ENCODE measurements at regions not wholly inside any gene's neighbourhood (a gene's known extent, or its start where the extent isn't known, plus 50 kb on each side); places are given as distances from the start of the nearest gene placed in this dataset.

DNA sequence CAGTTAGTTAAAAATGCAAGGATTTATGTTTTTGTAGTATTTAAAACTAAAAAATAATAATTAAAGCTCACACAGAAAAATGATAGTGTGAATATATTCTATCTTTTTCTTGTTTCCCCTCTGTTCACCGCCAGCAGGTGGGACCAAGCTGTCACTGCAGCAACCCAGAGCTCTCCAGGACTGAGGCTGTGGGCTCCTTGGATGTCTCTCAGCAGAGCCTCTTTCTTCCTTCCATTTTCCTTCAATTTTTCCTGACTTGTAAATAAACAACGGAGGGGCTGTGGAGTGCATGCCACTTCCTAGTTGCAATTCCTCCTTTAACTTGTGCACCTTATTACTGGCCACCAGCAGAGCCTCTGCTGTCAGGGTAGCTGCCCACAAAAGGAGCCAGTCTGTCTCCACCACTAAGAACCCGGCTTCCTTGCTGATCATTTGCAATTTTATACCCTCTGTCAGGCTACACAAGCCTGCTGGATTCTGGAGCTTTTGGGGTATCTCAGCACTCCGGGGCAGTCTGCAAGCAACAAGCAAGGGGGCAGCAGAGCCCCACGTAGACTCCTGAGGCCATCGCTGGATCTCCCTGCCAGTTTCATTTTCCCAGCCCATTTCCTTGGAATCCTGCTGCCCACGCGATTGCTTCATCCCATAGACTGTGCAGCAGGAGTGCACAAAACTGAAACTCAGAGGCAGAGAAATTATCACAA lies 1467.4 kb downstream of the C4orf33 start (continued):
- no peak for TF ChIP-seq NFE2L2 (IDR thresholded peaks at IDR 0.05; ENCODE audit: low read depth, low read length)

DNA sequence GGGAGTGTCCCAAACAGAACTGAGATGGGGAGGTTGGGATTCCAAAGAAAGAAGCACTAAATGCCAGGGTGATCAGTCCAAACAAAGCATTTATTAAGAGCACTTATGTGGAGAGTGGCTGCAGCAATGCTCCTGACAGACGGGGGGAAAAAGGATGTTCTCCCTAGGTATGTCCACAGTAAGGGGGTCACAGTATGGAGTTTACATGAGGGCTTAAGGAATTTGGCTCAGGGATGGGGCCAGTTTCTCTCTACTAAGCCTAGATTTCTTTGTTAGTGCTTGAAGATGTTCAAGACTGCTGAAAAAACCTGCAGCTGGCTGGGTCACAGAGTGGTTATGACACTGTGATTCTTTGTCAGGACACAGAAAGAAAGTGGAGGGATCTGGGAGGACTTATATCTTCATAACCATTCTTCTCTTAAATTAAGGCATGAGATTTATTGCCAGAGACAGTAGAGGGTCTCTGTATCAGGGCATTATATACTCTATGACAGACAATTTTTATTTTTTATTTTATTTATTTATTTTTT lies 1468.0 kb downstream of the C4orf33 start:
- intact Hi-C loops (cut with micrococcal nuclease): loop anchor here (5.0 kb wide), 1 partner anchor 207 kb away; no protein-coding TSS in a partner anchor

More for the DNA sequence above, 1468.0 kb downstream of the C4orf33 start:
- POLR2A ChIA-PET (ENCODE audit: unreplicated experiment): no interaction called here
- dilution Hi-C loops (cut with HindIII; ENCODE audit: low sequenced_read_pairs, unreplicated experiment) (no loop called here), in situ Hi-C loops (cut with MboI; ENCODE audit: low sequenced_read_pairs) (no loop called here)
- no peaks in the 10 kb centered on the region for H3K27me3 ChIP-seq (ENCODE audit: control insufficient read depth, insufficient read depth, low read length)
- peak overlapping the region; percentile 92 for H3K4me2 ChIP-seq (ENCODE audit: low read depth, low read length)
- H3K23ac ChIP-seq (ENCODE audit: low read depth, low read length): no peak overlapping the region
- H3K79me1 ChIP-seq (ENCODE audit: low read depth in 1 of 2, low read length in 2 of 2): no peaks in the 10 kb centered on the region
- no CpG with 5 or more reads among the region's 1 CpG for WGBS, 2 experiments (ENCODE audit: extremely low coverage in 2 of 2, insufficient read length in 1 of 2)
- H2BK5ac ChIP-seq (ENCODE audit: low read depth, low read length, poor library complexity, severe bottlenecking): no peak overlapping the region
- H3K9me1 ChIP-seq (ENCODE audit: insufficient read depth, low read length): no peaks in the 10 kb centered on the region
- H4K91ac ChIP-seq (ENCODE audit: insufficient read depth, low read depth, low read length): no peak overlapping the region
- no peak overlapping the region for H4K5ac ChIP-seq (ENCODE audit: low read depth, low read length)
- H3K9me3 ChIP-seq (ENCODE audit: control insufficient read depth, insufficient read depth, low read length): no peaks in the 10 kb centered on the region
- BruUV-seq (replicated peaks): no TSS peak
- H3K56ac ChIP-seq (ENCODE audit: extremely low read depth, insufficient read depth, low read length): no peak overlapping the region
- no peak overlapping the region for H3K18ac ChIP-seq (ENCODE audit: low read depth, low read length)
- H3K27ac ChIP-seq (ENCODE audit: insufficient read depth, low read length): no peak overlapping the region
- H3K4ac ChIP-seq (ENCODE audit: low read depth, low read length): no peak overlapping the region
- DNase-seq (no peak), ATAC-seq (ENCODE audit: low read depth) (no peak; the same call in 1 of the 2 replicates)
- CTCF ChIA-PET: interaction anchor here (0.6 to 1.1 kb wide), 2 partner anchors 23 to 173 kb away, joined by 3 read pairs; no protein-coding TSS in a partner anchor
- H3K4me3 ChIP-seq (ENCODE audit: insufficient read depth, low read depth, low read length): peak overlapping the region; percentile 38
- H2BK120ac ChIP-seq (ENCODE audit: low read depth, low read length): peak overlapping the region; percentile 29; the same call in 1 of the 2 replicates
- TF ChIP-seq RCOR1 (IDR thresholded peaks at IDR 0.05; ENCODE audit: insufficient replicate concordance, low read length) (no peak), BHLHE40 (IDR thresholded peaks at IDR 0.05; ENCODE audit: low read depth, low read length) (no peak), NFE2L2 (IDR thresholded peaks at IDR 0.05; ENCODE audit: low read depth, low read length) (no peak), MAZ (IDR thresholded peaks at IDR 0.05; ENCODE audit: borderline replicate concordance, low read depth, low read length) (no peak), CEBPB (IDR thresholded peaks at IDR 0.05; ENCODE audit: low read depth, low read length) (no peak), FOS (IDR thresholded peaks at IDR 0.05; ENCODE audit: low read depth, low read length) (no peak), MXI1 (IDR thresholded peaks at IDR 0.05; ENCODE audit: borderline replicate concordance, low read depth, low read length) (no peak), RAD21 (IDR thresholded peaks at IDR 0.05; ENCODE audit: low read length) (no peak), RFX5 (IDR thresholded peaks at IDR 0.05; ENCODE audit: low read depth, low read length) (no peak), MAFK (IDR thresholded peaks at IDR 0.05; ENCODE audit: low read depth, low read length) (no peak)
- no peaks in the 10 kb centered on the region for H4K20me1 ChIP-seq (ENCODE audit: insufficient read depth, low read length)
- no peak overlapping the region for H2BK20ac ChIP-seq (ENCODE audit: low read depth, low read length)
- H3K14ac ChIP-seq (replicated peaks; ENCODE audit: low read depth, low read length): peak overlapping the region; percentile 40; the same call in 1 of the 2 replicates
- no peaks in the 10 kb centered on the region for H3K4me1 ChIP-seq (ENCODE audit: control insufficient read depth, insufficient read depth, low read length)
- peak overlapping the region; percentile 80 for H2AFZ ChIP-seq (replicated peaks; ENCODE audit: low read length, poor library complexity)
- H2BK15ac ChIP-seq (ENCODE audit: low read depth, low read length): no peak overlapping the region
- no peak overlapping the region for H3K9ac ChIP-seq (ENCODE audit: low read depth, low read length)
- H4K8ac ChIP-seq (ENCODE audit: low read depth in 2 of 2, low read length in 2 of 2): peak overlapping the region in 1 of 2 experiments; percentile 63; a peak in 1 of 4 replicates
- no peak overlapping the region for H2AK9ac ChIP-seq (replicated peaks; ENCODE audit: low read depth, low read length, poor library complexity)
- no peak overlapping the region for H2AK5ac ChIP-seq (ENCODE audit: low read depth, low read length)
- no peaks in the 10 kb centered on the region for H3K36me3 ChIP-seq (ENCODE audit: control insufficient read depth, insufficient read depth, low read length)

All from IMR-90 (cell line).